HepG2 (cell line): ENCODE measurements at regions not wholly inside any gene's neighbourhood (a gene's known extent, or its start where the extent isn't known, plus 50 kb on each side); places are given as distances from the start of the nearest gene placed in this dataset.
A peak's percentile ranks its signal among the peaks of the same experiment; 100 is the strongest.

ENCODE experiments used
- ATAC-seq: fragments of 200-7000 bp; cut with Tn5 transposase; 3 replicates; pipeline ENCODE4 v1.9.1; 2020; ENCODE audit warnings: mild to moderate bottlenecking, moderate library complexity
- BruUV-seq: library from RNA; stranded (reverse); fragments of 400-500 nt; replicated peaks from 2 replicates; lab custom pipeline; 2021; lab: Mats Ljungman, UMichigan
- CTCF ChIA-PET: fragments of 300-600 bp; formaldehyde crosslinking; extraction: SDS; loops from one replicate; lab custom pipeline; 2021; ENCODE audit warnings: low total read pairs, inconsistent platforms, low intra/inter-chr PET ratio; lab: Yijun Ruan, JAX
- POLR2A ChIA-PET: fragments of 350-600 bp; sonication (Branson Sonifier 250); formaldehyde crosslinking; loops from one replicate; lab custom pipeline; 2020; ENCODE audit warnings: antibody characterized with exemption, inconsistent platforms; lab: Yijun Ruan, JAX
- DNase-seq: peaks from one replicate; pipeline ENCODE4 v3.0.0-alpha.2; 2015; ENCODE audit warnings: low spot score
- FAIRE-seq: peaks from 3 replicates; lab custom pipeline; 2011; peaks lifted over from hg19 to GRCh38; lab: Jason Lieb, UNC
- H2AFZ ChIP-seq: one replicate; pipeline ENCODE4 v1.6.1; 2011; ENCODE audit warnings: low read length, inconsistent platforms
- H3K27ac ChIP-seq: fragments of 300-600 bp; 3 replicates; pipeline ENCODE4 v1.8.0; 2011; ENCODE audit warnings: mixed run types, mild to moderate bottlenecking, mixed read lengths, low read length, inconsistent platforms; ENCODE audit not compliant: insufficient read depth; ENCODE audit errors: extremely low read length
- H3K27me3 ChIP-seq, 2 experiments: fragments of 200-600 bp in 1 of 2; 2 replicates in 1 of 2; 3 replicates in 1 of 2; pipeline versions ENCODE4 v1.6.0 to v1.8.0; 2011; ENCODE audit warnings: low read length in 2 of 2, mild to moderate bottlenecking in 2 of 2, moderate library complexity in 2 of 2, inconsistent platforms in 1 of 2; ENCODE audit not compliant: insufficient read depth in 2 of 2, control insufficient read depth in 1 of 2
- H3K36me3 ChIP-seq, 2 experiments: fragments of 200-600 bp in 1 of 2; replicated peaks in 1 of 2; 2 replicates in 1 of 2; 3 replicates in 1 of 2; pipeline versions ENCODE4 v1.5.1 to v1.8.0; 2011; ENCODE audit warnings: low read length in 2 of 2, inconsistent platforms in 1 of 2; ENCODE audit not compliant: insufficient read depth in 2 of 2, control insufficient read depth in 1 of 2
- H3K4me1 ChIP-seq: 2 replicates; pipeline ENCODE4 v1.5.1; 2012; ENCODE audit warnings: low read length, inconsistent platforms; ENCODE audit not compliant: insufficient read depth
- H3K4me2 ChIP-seq: 2 replicates; pipeline ENCODE4 v1.6.0; 2011; ENCODE audit warnings: low read depth, low read length, inconsistent platforms
- H3K4me3 ChIP-seq, 3 experiments: fragments of 200-600 bp in 1 of 3; sonication (generic), shearing (Covaris generic) in 1 of 3; replicated peaks in 1 of 3; 2 replicates each; pipeline ENCODE4 v1.5.1; 2011 to 2016; ENCODE audit warnings: low read length in 3 of 3, inconsistent platforms in 2 of 3, low read depth in 2 of 3, mild to moderate bottlenecking in 2 of 3, control low read depth in 1 of 3, mixed read lengths in 1 of 3; ENCODE audit not compliant: insufficient read depth in 1 of 3
- H3K79me2 ChIP-seq: one replicate; pipeline ENCODE4 v1.6.1; 2011; ENCODE audit warnings: low read length, inconsistent platforms; ENCODE audit not compliant: insufficient read depth
- H3K9ac ChIP-seq: 2 replicates; pipeline ENCODE4 v1.6.0; 2011; ENCODE audit warnings: mild to moderate bottlenecking, low read depth, low read length, inconsistent platforms; ENCODE audit not compliant: insufficient read depth
- H3K9me3 ChIP-seq: 2 replicates; pipeline ENCODE4 v1.5.1; 2012; ENCODE audit warnings: mild to moderate bottlenecking, low read length
- H4K20me1 ChIP-seq: 2 replicates; pipeline ENCODE4 v1.6.0; 2011; ENCODE audit warnings: inconsistent platforms, mild to moderate bottlenecking, low read length, moderate library complexity; ENCODE audit not compliant: insufficient read depth
- EED ChIP-seq: sonication (generic); formaldehyde crosslinking; IDR thresholded peaks from 2 replicates; pipeline ENCODE4 v1.5.0; 2020; ENCODE audit warnings: mild to moderate bottlenecking, missing genetic modification reagents
- FOXO1 ChIP-seq: sonication (generic); formaldehyde crosslinking; IDR thresholded peaks from 2 replicates; pipeline ENCODE4 v1.4.0; 2020; ENCODE audit warnings: missing genetic modification reagents
- MAF1 ChIP-seq: sonication (generic); formaldehyde crosslinking; IDR thresholded peaks from 2 replicates; pipeline ENCODE4 v1.5.0; 2020; ENCODE audit warnings: missing genetic modification reagents, borderline replicate concordance
- NFRKB ChIP-seq: fragments of 450-650 bp; IDR thresholded peaks from 2 replicates; pipeline ENCODE4 v1.6.1; 2017
- SALL1 ChIP-seq: sonication (generic); formaldehyde crosslinking; IDR thresholded peaks from 2 replicates; pipeline ENCODE4 v1.8.0; 2022; ENCODE audit warnings: mild to moderate bottlenecking, missing genetic modification reagents
- SOX6 ChIP-seq, 2 experiments: fragments of 450-650 bp in 1 of 2; sonication (generic) in 1 of 2; formaldehyde crosslinking in 1 of 2; IDR thresholded peaks; 2 replicates each; pipeline versions ENCODE4 v1.4.0 to v1.6.1; 2017 to 2020; ENCODE audit warnings: antibody characterized with exemption in 1 of 2, mild to moderate bottlenecking in 1 of 2, missing genetic modification reagents in 1 of 2
- SPEN ChIP-seq: sonication (generic); formaldehyde crosslinking; IDR thresholded peaks from 2 replicates; pipeline ENCODE4 v1.5.1; 2020; ENCODE audit warnings: low read depth, mild to moderate bottlenecking, missing genetic modification reagents
- STAG1 ChIP-seq: sonication (generic); formaldehyde crosslinking; IDR thresholded peaks from 2 replicates; pipeline ENCODE4 v1.4.0; 2020; ENCODE audit warnings: missing genetic modification reagents
- TEAD3 ChIP-seq: optimal IDR thresholded peaks from 2 replicates; pipeline ENCODE3; 2016; ENCODE audit warnings: borderline replicate concordance
- TFAP4 ChIP-seq: sonication (generic); IDR thresholded peaks from 2 replicates; pipeline ENCODE4 v1.6.1; 2016; ENCODE audit warnings: low read depth, borderline replicate concordance
- ZBTB3 ChIP-seq: sonication (generic); formaldehyde crosslinking; IDR thresholded peaks from 2 replicates; pipeline ENCODE4 v1.4.0; 2020; ENCODE audit warnings: low read depth, mild to moderate bottlenecking, moderate library complexity, missing genetic modification reagents, borderline replicate concordance
- ZIK1 ChIP-seq: sonication (generic); formaldehyde crosslinking; IDR thresholded peaks from 2 replicates; pipeline ENCODE4 v1.5.0; 2020; ENCODE audit warnings: mild to moderate bottlenecking, low read depth, missing genetic modification reagents, borderline replicate concordance
- ZNF3 ChIP-seq: IDR thresholded peaks from 2 replicates; pipeline ENCODE4 v1.7.0; 2017; ENCODE audit warnings: inconsistent platforms
- ZNF331 ChIP-seq: sonication (generic); formaldehyde crosslinking; IDR thresholded peaks from 2 replicates; pipeline ENCODE4 v1.4.0; 2020; ENCODE audit warnings: missing genetic modification reagents
- ZNF644 ChIP-seq: IDR thresholded peaks from 2 replicates; pipeline ENCODE4 v1.6.1; 2016; ENCODE audit warnings: low read depth
- ZNF775 ChIP-seq: sonication (generic); formaldehyde crosslinking; IDR thresholded peaks from 2 replicates; pipeline ENCODE4 v1.4.0; 2020; ENCODE audit warnings: missing genetic modification reagents, mild to moderate bottlenecking, moderate library complexity, borderline replicate concordance
- ZSCAN30 ChIP-seq: sonication (generic); formaldehyde crosslinking; IDR thresholded peaks from 2 replicates; pipeline ENCODE4 v1.5.0; 2020; ENCODE audit warnings: mild to moderate bottlenecking, missing genetic modification reagents
- WGBS: methylation state at CpG from one replicate; pipeline ENCODE4 v1.1.6; 2017; ENCODE audit warnings: low lambda C conversion rate; 5-methylcytosine and 5-hydroxymethylcytosine counted together
- in situ Hi-C: cut with HindIII; loops from 2 replicates; pipeline ENCODE4 v1.10.0; 2017; ENCODE audit warnings: low pct_unique_long_range_greater_than_20kb; ENCODE audit not compliant: extremely low pct_ligation_motif_present
- intact Hi-C: fragments of 100-400 bp; cut with micrococcal nuclease; formaldehyde crosslinking; loops from one replicate; pipeline ENCODE4 v1.10.0; 2022; ENCODE audit not compliant: unreplicated experiment
- TF ChIP-seq, protein P1 (sequence below): sonication (generic); formaldehyde crosslinking; IDR thresholded peaks from 2 replicates; pipeline ENCODE4 v1.5.0; 2020; ENCODE audit warnings: mild to moderate bottlenecking, missing genetic modification reagents, moderate library complexity

- DNase-seq (no peak), FAIRE-seq (no peak), ATAC-seq (no peak)
- TF ChIP-seq ZNF644 (CRISPR knock-in tag) (no peak), STAG1 (CRISPR knock-in tag) (no peak), ZNF3 (CRISPR knock-in tag) (no peak), ZIK1 (CRISPR knock-in tag) (no peak), FOXO1 (CRISPR knock-in tag) (no peak), ZNF775 (CRISPR knock-in tag) (no peak), ZBTB3 (CRISPR knock-in tag) (no peak), MAF1 (CRISPR knock-in tag) (no peak)
- H3K4me2 ChIP-seq = no peak overlapping the region
- intact Hi-C loops (loop anchor here (10.0 kb wide), 1 partner anchor 348 kb away; the partner anchor contains the start of gene CTNNB1), in situ Hi-C loops (no loop called here)
- H3K36me3 ChIP-seq = no peaks in the 10 kb centered on the region
- H3K4me3 ChIP-seq = no peak overlapping the region
- no peak overlapping the region for H2AFZ ChIP-seq
- peaks cover 72% of the 10 kb centered on the region for H3K4me1 ChIP-seq
- WGBS = 91% methylated on average over 1 of the region's 1 CpG
- no peaks in the 10 kb centered on the region for H4K20me1 ChIP-seq
- CTCF ChIA-PET = no interaction called here
- peaks cover 9% of the 10 kb centered on the region for H3K9me3 ChIP-seq
- no peak overlapping the region for H3K9ac ChIP-seq
- H3K27ac ChIP-seq = no peak overlapping the region
- POLR2A ChIA-PET = no interaction called here
- H3K27me3 ChIP-seq = no peaks in the 10 kb centered on the region
- no TSS peak for BruUV-seq
- H3K79me2 ChIP-seq = no peaks in the 10 kb centered on the region
Measured at GRCh38 chr3:40846451-40846850, 321.7 kb downstream of the ZNF621 start.

- Histone ChIP-seq H3K4me2 (peak overlapping the region; percentile 34), H3K4me3 (no peak overlapping the region), H3K9ac (no peak overlapping the region), H3K79me2 (no peaks in the 10 kb centered on the region), H3K27me3 (no peaks in the 10 kb centered on the region), H3K36me3 (no peaks in the 10 kb centered on the region), H3K9me3 (peaks cover 9% of the 10 kb centered on the region), H3K27ac (no peak overlapping the region), H2AFZ (no peak overlapping the region), H3K4me1 (peaks cover 72% of the 10 kb centered on the region), H4K20me1 (no peaks in the 10 kb centered on the region)
- FAIRE-seq (no peak), DNase-seq (peak; percentile 29), ATAC-seq (peak; percentile 58)
- POLR2A ChIA-PET = no interaction called here
- 0 out of 2 replicates have a peak, but pooled peaks have one; percentile 18 for TF ChIP-seq ZNF331 (CRISPR knock-in tag)
- no peak for TF ChIP-seq SOX6 (IDR thresholded peaks at IDR 0.05)
- peak; percentile 41; the same call in 1 of the 2 replicates for TF ChIP-seq SOX6 (CRISPR knock-in tag; IDR thresholded peaks at IDR 0.05)
- peak; percentile 52 for TF ChIP-seq STAG1 (CRISPR knock-in tag)
- peak; percentile 25; the same call in 1 of the 2 replicates for TF ChIP-seq SALL1
- no peak for TF ChIP-seq ZSCAN30 (CRISPR knock-in tag)
- peak; percentile 80 for TF ChIP-seq TEAD3 (CRISPR knock-in tag)
- 0 out of 2 replicates have a peak, but pooled peaks have one; percentile 38 for TF ChIP-seq EED (CRISPR knock-in tag)
- TF ChIP-seq NFRKB = no peak
- 0 out of 2 replicates have a peak, but pooled peaks have one; percentile 41 for TF ChIP-seq TFAP4
- TF ChIP-seq SPEN (CRISPR knock-in tag) = no peak
- TF ChIP-seq, protein P1, sequence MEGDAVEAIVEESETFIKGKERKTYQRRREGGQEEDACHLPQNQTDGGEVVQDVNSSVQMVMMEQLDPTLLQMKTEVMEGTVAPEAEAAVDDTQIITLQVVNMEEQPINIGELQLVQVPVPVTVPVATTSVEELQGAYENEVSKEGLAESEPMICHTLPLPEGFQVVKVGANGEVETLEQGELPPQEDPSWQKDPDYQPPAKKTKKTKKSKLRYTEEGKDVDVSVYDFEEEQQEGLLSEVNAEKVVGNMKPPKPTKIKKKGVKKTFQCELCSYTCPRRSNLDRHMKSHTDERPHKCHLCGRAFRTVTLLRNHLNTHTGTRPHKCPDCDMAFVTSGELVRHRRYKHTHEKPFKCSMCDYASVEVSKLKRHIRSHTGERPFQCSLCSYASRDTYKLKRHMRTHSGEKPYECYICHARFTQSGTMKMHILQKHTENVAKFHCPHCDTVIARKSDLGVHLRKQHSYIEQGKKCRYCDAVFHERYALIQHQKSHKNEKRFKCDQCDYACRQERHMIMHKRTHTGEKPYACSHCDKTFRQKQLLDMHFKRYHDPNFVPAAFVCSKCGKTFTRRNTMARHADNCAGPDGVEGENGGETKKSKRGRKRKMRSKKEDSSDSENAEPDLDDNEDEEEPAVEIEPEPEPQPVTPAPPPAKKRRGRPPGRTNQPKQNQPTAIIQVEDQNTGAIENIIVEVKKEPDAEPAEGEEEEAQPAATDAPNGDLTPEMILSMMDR (CRISPR knock-in tag) = peak; percentile 63
- 31% methylated on average over 5 of the region's 6 CpGs for WGBS
- in situ Hi-C loops = no loop called here
- no TSS peak for BruUV-seq
- intact Hi-C loops = loop anchor here (10.0 kb wide), 1 partner anchor 347 kb away; the partner anchor contains the start of gene CTNNB1
- CTCF ChIA-PET = no interaction called here
Measured at GRCh38 chr3:40847551-40847992, 322.8 kb downstream of the ZNF621 start.
